VCaP (cell line): ENCODE measurements at regions not wholly inside any gene's neighbourhood (a gene's known extent, or its start where the extent isn't known, plus 50 kb on each side); places are given as distances from the start of the nearest gene placed in this dataset.

ENCODE experiments used
- H3K27ac ChIP-seq: fragments of 450-650 bp; 2 replicates; pipeline ENCODE4 v1.5.1; 2017
- CTCF ChIP-seq: fragments of 450-650 bp; conservative IDR thresholded peaks from 2 replicates; pipeline ENCODE4 v1.5.1; 2017; ENCODE audit warnings: mild to moderate bottlenecking, moderate library complexity

- H3K27ac ChIP-seq = no peak overlapping the region
- TF ChIP-seq CTCF = no peak
Observed at GRCh38 chr5:6142353-6142752, 236.0 kb downstream of the MED10 start.

GRCh38 chr5:6140219-6140618, 238.1 kb downstream of the MED10 start:
- TF ChIP-seq CTCF = no peak
- no peak overlapping the region for H3K27ac ChIP-seq

GRCh38 chr5:6135977-6136376, 242.4 kb downstream of the MED10 start:
- H3K27ac ChIP-seq = no peak overlapping the region
- no peak for TF ChIP-seq CTCF

- TF ChIP-seq CTCF = no peak
- no peak overlapping the region for H3K27ac ChIP-seq
Observed at GRCh38 chr5:6134281-6134680, 244.1 kb downstream of the MED10 start.

- TF ChIP-seq CTCF = no peak
- no peak overlapping the region for H3K27ac ChIP-seq
Observed at GRCh38 chr5:6125781-6126180, 252.6 kb downstream of the MED10 start.

- no peak overlapping the region for H3K27ac ChIP-seq
- no peak for TF ChIP-seq CTCF
Observed at GRCh38 chr5:6118691-6119090, 259.7 kb downstream of the MED10 start.

- TF ChIP-seq CTCF = no peak
Observed at GRCh38 chr5:6117212-6117611, 261.1 kb downstream of the MED10 start.

GRCh38 chr5:6115852-6116251, 262.5 kb downstream of the MED10 start:
- no peak for TF ChIP-seq CTCF
- H3K27ac ChIP-seq = no peak overlapping the region

More at GRCh38 chr5:6117212-6117611, 261.1 kb downstream of the MED10 start:
- no peak overlapping the region for H3K27ac ChIP-seq
